K562 (cell line): ENCODE measurements at regions not wholly inside any gene's neighbourhood (a gene's known extent, or its start where the extent isn't known, plus 50 kb on each side); places are given as distances from the start of the nearest gene placed in this dataset.

Experiments
- ATAC-seq: fragments of 200-7000 bp; cut with Tn5 transposase; 3 replicates; pipeline ENCODE4 v1.9.1; 2020; ENCODE audit warnings: moderate library complexity
- BruUV-seq: library from RNA; stranded (reverse); fragments of 400-500 nt; replicated peaks from 2 replicates; lab custom pipeline; 2021; lab: Mats Ljungman, UMichigan
- CTCF ChIA-PET: fragments of 300-600 bp; formaldehyde crosslinking; extraction: SDS; loops from one replicate; lab custom pipeline; 2021; ENCODE audit warnings: low intra/inter-chr PET ratio; lab: Yijun Ruan, JAX
- POLR2A ChIA-PET: fragments of 300-600, 350-650 bp; sonication (Branson Sonifier 250); formaldehyde crosslinking; extraction: SDS; loops from one replicate; lab custom pipeline; 2021; ENCODE audit warnings: antibody characterized with exemption, inconsistent platforms; lab: Yijun Ruan, JAX
- DNase-seq, 4 experiments: peaks; one replicate each; pipeline versions ENCODE4 v3.0.0 to v3.0.0-alpha.2; 2011 to 2018; ENCODE audit warnings: low spot score in 3 of 4, mixed read lengths in 3 of 4; ENCODE audit errors: extremely low read depth in 1 of 4
- FAIRE-seq: peaks from 2 replicates; lab custom pipeline; 2011; peaks lifted over from hg19 to GRCh38; lab: Jason Lieb, UNC
- H2AFZ ChIP-seq: 2 replicates; pipeline ENCODE4 v1.6.0; 2011; ENCODE audit warnings: low read depth, low read length, control low read depth, inconsistent platforms
- H3K27ac ChIP-seq: fragments of 200-600 bp; 3 replicates; pipeline ENCODE4 v1.8.0; 2011; ENCODE audit warnings: low read depth, mild to moderate bottlenecking, control low read depth, inconsistent platforms, low read length, moderate library complexity, mixed read lengths; ENCODE audit errors: extremely low read depth
- H3K27me3 ChIP-seq, 2 experiments: fragments of 300-600 bp in 1 of 2; 2 replicates in 1 of 2; 3 replicates in 1 of 2; pipeline versions ENCODE4 v1.6.0 to v1.8.0; 2011; ENCODE audit warnings: inconsistent platforms in 2 of 2, low read length in 2 of 2, mild to moderate bottlenecking in 1 of 2, mixed read lengths in 1 of 2, moderate library complexity in 1 of 2; ENCODE audit not compliant: control insufficient read depth in 2 of 2, insufficient read depth in 2 of 2
- H3K36me3 ChIP-seq: fragments of 300-600 bp; 3 replicates; pipeline ENCODE4 v1.8.0; 2011; ENCODE audit warnings: mild to moderate bottlenecking, low read length, inconsistent platforms; ENCODE audit not compliant: control insufficient read depth, insufficient read depth
- H3K4me1 ChIP-seq, 2 experiments: fragments of 200-600 bp in 1 of 2; replicated peaks in 1 of 2; 2 replicates in 1 of 2; 3 replicates in 1 of 2; pipeline versions ENCODE4 v1.5.1 to v1.8.0; 2011; ENCODE audit warnings: inconsistent platforms in 2 of 2, low read length in 2 of 2, mild to moderate bottlenecking in 1 of 2, mixed read lengths in 1 of 2, moderate library complexity in 1 of 2; ENCODE audit not compliant: control insufficient read depth in 2 of 2, insufficient read depth in 2 of 2
- H3K4me2 ChIP-seq: 2 replicates; pipeline ENCODE4 v1.6.1; 2011; ENCODE audit warnings: low read length, control low read depth, inconsistent platforms, mixed read lengths; ENCODE audit not compliant: insufficient read depth
- H3K4me3 ChIP-seq: fragments of 200-600 bp; sonication (generic), shearing (Covaris generic); 2 replicates; pipeline ENCODE4 v1.5.1; 2016; ENCODE audit warnings: control low read depth, inconsistent platforms
- H3K79me2 ChIP-seq: fragments of 200-600 bp; 3 replicates; pipeline ENCODE4 v1.8.0; 2011; ENCODE audit warnings: low read length, inconsistent platforms; ENCODE audit not compliant: control insufficient read depth, insufficient read depth
- H3K9ac ChIP-seq, 2 experiments: 2 replicates each; pipeline versions ENCODE4 v1.6.0 to v1.6.1; 2011; ENCODE audit warnings: low read depth in 2 of 2, low read length in 2 of 2, control low read depth in 1 of 2, inconsistent platforms in 1 of 2, mild to moderate bottlenecking in 1 of 2, mixed read lengths in 1 of 2; ENCODE audit not compliant: insufficient read depth in 1 of 2
- H3K9me1 ChIP-seq: one replicate; pipeline ENCODE4 v1.6.0; 2011; ENCODE audit warnings: inconsistent platforms, mild to moderate bottlenecking, low read length, moderate library complexity; ENCODE audit not compliant: control insufficient read depth, insufficient read depth
- H3K9me3 ChIP-seq: replicated peaks from 2 replicates; pipeline ENCODE4 v1.5.1; 2011; ENCODE audit warnings: low read depth, low read length, inconsistent platforms; ENCODE audit not compliant: control insufficient read depth, insufficient read depth
- H4K20me1 ChIP-seq: replicated peaks from 2 replicates; pipeline ENCODE4 v1.6.1; 2011; ENCODE audit warnings: low read length, inconsistent platforms, mixed read lengths; ENCODE audit not compliant: control insufficient read depth, insufficient read depth
- ETV6 ChIP-seq, 3 experiments: fragments of 150-350 bp in 1 of 3; sonication (generic) in 1 of 3; formaldehyde crosslinking in 1 of 3; IDR thresholded peaks; 2 replicates each; pipeline versions ENCODE4 v1.6.1 to v1.8.0; 2014 to 2022; ENCODE audit warnings: borderline replicate concordance in 2 of 3, low read depth in 2 of 3, antibody characterized with exemption in 1 of 3, low read length in 1 of 3, mild to moderate bottlenecking in 1 of 3, missing genetic modification reagents in 1 of 3
- GABPB2 ChIP-seq: fragments of 250-450 bp; sonication (Bioruptor Pico); conservative IDR thresholded peaks from 2 replicates; pipeline ENCODE4 v1.5.1; 2021; ENCODE audit warnings: mild to moderate bottlenecking
- MAFF ChIP-seq: IDR thresholded peaks from 2 replicates; pipeline ENCODE4 v1.6.1; 2012; ENCODE audit warnings: low read length, improper control_type of control experiment
- MCM5 ChIP-seq: fragments of 450-650 bp; IDR thresholded peaks from 2 replicates; pipeline ENCODE4 v1.6.1; 2016; ENCODE audit warnings: low read depth
- PTTG1 ChIP-seq: fragments of 450-650 bp; IDR thresholded peaks from 2 replicates; pipeline ENCODE4 v1.6.1; 2016; ENCODE audit warnings: low read depth, mild to moderate bottlenecking, missing genetic modification characterization, missing compliant biosample characterization
- PURB ChIP-seq: sonication (generic); formaldehyde crosslinking; IDR thresholded peaks from 2 replicates; pipeline ENCODE4 v1.9.0; 2021; ENCODE audit warnings: low read depth, mild to moderate bottlenecking, missing genetic modification reagents
- RAD21 ChIP-seq, 2 experiments: fragments of 250-450 bp in 1 of 2; fragments of 450-650 bp in 1 of 2; sonication (Bioruptor Pico) in 1 of 2; formaldehyde crosslinking in 1 of 2; IDR thresholded peaks in 1 of 2; conservative IDR thresholded peaks in 1 of 2; 2 replicates each; pipeline versions ENCODE4 v1.4.0 to v1.8.0; 2020 to 2022; ENCODE audit warnings: mild to moderate bottlenecking in 2 of 2, moderate library complexity in 1 of 2
- RBM39 ChIP-seq: fragments of 200-400 bp; formaldehyde crosslinking; optimal IDR thresholded peaks from 2 replicates; pipeline ENCODE3; 2018; ENCODE audit warnings: low read depth, low read length
- SLC30A9 ChIP-seq: fragments of 250-450 bp; sonication (Bioruptor Pico); IDR thresholded peaks from 2 replicates; pipeline ENCODE4 v1.8.0; 2022; ENCODE audit warnings: mild to moderate bottlenecking, moderate library complexity
- XRCC3 ChIP-seq: fragments of 450-650 bp; IDR thresholded peaks from 2 replicates; pipeline ENCODE4 v1.6.1; 2017; ENCODE audit warnings: mild to moderate bottlenecking, moderate library complexity
- WGBS: fragments of 100-300 bp; shearing (Covaris generic); methylation state at CpG from one replicate; pipeline ENCODE4 v1.1.6; 2016; ENCODE audit warnings: low coverage, mixed read lengths; ENCODE audit not compliant: insufficient coverage; ENCODE audit errors: missing lambda C conversion rate; 5-methylcytosine and 5-hydroxymethylcytosine counted together
- in situ Hi-C: fragments of 300-500 bp; cut with MboI; formaldehyde crosslinking; loops from 4 replicates; pipeline ENCODE4 v1.15.0; 2018; ENCODE audit warnings: inconsistent platforms, mixed read lengths
- intact Hi-C: fragments of 100-400 bp; cut with micrococcal nuclease; formaldehyde crosslinking; loops from 2 replicates; pipeline ENCODE4 v1.14.2; 2022

DNA sequence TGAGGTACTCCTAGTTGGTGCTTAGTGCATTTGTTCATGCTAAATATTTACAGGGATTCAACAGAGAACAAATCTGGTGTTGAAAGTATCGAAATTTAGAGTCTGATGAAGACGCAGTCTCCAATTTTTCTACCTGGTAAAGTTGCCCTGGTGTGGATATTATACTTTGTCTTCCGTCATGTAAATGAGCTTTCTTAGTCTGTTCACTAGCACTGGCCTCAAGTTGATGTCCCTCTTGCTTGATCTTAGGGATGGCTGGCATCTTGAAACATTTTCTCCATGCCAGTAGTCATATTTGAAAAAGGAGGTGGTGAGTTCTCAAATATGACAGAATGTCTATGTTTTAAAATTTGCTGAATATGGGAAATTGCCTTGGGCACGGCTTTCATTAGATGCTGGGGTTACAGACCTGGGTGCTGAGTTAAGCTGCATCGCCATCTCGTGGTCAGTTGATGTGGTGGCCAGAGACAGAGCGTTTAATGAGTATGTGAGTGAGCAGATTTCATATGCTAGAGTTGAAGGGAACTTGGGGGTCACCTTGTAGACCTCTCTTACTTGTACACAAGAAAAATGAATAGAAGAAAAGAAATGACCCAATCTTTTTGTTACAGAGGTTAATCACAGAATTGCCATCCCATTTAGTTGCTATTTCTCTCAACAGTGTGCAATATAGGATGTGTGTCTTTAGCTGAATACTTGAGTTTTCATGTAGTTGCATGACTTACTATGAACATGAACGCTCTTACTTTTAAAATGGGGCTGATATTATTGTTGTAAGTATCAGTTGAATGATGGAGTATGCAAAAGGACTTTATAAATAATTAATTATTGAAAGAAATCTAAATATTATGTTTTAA is 172.8 kb upstream of the DCN start (continued):
- TF ChIP-seq RAD21 (CRISPR knock-in tag; conservative IDR thresholded peaks at IDR 0.05 in 1 of 2, IDR thresholded peaks at IDR 0.05 in 1 of 2) (peak; percentile 36 to 58; a peak in 3 of 4 replicates), SLC30A9 (CRISPR knock-in tag) (no peak), XRCC3 (no peak), PURB (no peak), PTTG1 (tag) (no peak), RBM39 (no peak), MAFF (peak; percentile 88)

DNA sequence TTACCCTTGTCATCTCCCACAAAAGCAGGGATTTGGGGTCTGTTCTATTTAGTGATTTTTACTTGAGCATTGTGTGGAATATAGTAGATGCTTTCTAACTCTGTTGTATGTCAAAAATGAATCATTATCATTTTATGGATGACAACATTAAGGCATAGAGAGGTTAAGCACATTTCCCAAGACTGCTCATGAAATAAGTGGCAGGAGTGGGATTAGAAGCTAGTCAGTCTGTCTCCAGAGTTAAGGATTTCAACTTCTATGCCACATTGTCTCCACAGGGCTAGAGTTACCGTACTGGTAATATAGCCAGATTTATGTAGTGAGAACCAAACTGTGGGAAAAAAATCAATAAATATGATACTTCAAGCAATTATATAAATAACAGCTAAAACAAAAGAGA is 170.6 kb upstream of the DCN start:
- Histone ChIP-seq H2AFZ (no peak overlapping the region), H3K4me3 (no peak overlapping the region)
- ATAC-seq, result no peak
- WGBS, result 100% methylated on average over 1 of the region's 1 CpG
- TF ChIP-seq MCM5 (no peak), GABPB2 (CRISPR knock-in tag) (no peak), ETV6 (IDR thresholded peaks at IDR 0.05; ENCODE audit: borderline replicate concordance in 1 of 2, low read depth in 2 of 2, low read length in 1 of 2) (no peak), ETV6 (CRISPR knock-in tag; IDR thresholded peaks at IDR 0.05; ENCODE audit: borderline replicate concordance) (no peak)
- TF ChIP-seq, all 486 proteins: peak for 0
- no peak overlapping the region for H3K27ac ChIP-seq
- ChIA-PET POLR2A (no interaction called here), CTCF (no interaction called here)
- no peaks in the 10 kb centered on the region for H4K20me1 ChIP-seq
- no peak for DNase-seq
- no peak overlapping the region for H3K9ac ChIP-seq
- no TSS peak for BruUV-seq
- FAIRE-seq, result no peak
- no peaks in the 10 kb centered on the region for H3K79me2 ChIP-seq
- 0 out of 3 replicates have a peak, but pooled peaks cover 3% of the 10 kb centered on the region for H3K36me3 ChIP-seq
- no peaks in the 10 kb centered on the region for H3K27me3 ChIP-seq
- H3K4me1 ChIP-seq, result no peaks in the 10 kb centered on the region
- in situ Hi-C loops, result no loop called here
- no peaks in the 10 kb centered on the region for H3K9me3 ChIP-seq
- no peak overlapping the region for H3K4me2 ChIP-seq
- no peaks in the 10 kb centered on the region for H3K9me1 ChIP-seq
- intact Hi-C loops, result no loop called here
